ENCODE measurements at regions not wholly inside any gene's neighbourhood (a gene's known extent, or its start where the extent isn't known, plus 50 kb on each side); places are given as distances from the start of the nearest gene placed in this dataset.

GRCh38 chrX:13103914-13104274, 59.5 kb upstream of the FAM9C start:
- TF ChIP-seq CTCF (IDR thresholded peaks at IDR 0.05; ENCODE audit: low read length) (no peak), EZH2 (IDR thresholded peaks at IDR 0.05; ENCODE audit: borderline replicate concordance, low read length) (no peak)

All from OCI-LY1 (cell line).